Left lung (tissue), 4 donors: ENCODE measurements at regions not wholly inside any gene's neighbourhood (a gene's known extent, or its start where the extent isn't known, plus 50 kb on each side); places are given as distances from the start of the nearest gene placed in this dataset.

ENCODE experiments used
- ATAC-seq: fragments of 200-7000 bp; cut with Tn5 transposase; one replicate; pipeline ENCODE4 v1.9.1; 2020; ENCODE audit warnings: moderate library complexity
- DNase-seq, 4 donors: peaks; one replicate each; pipeline ENCODE4 v3.0.0-alpha.2; 2013 to 2020
- H3K27ac ChIP-seq, 2 donors: fragments of 200-600 bp; sonication (generic) in 1 of 2; one replicate each; pipeline versions ENCODE4 v1.5.0 to v1.8.0; 2020 to 2021
- H3K27me3 ChIP-seq, 2 donors: fragments of 200-600 bp; sonication (generic) in 1 of 2; one replicate each; pipeline versions ENCODE4 v1.5.0 to v1.8.0; 2020 to 2021
- H3K36me3 ChIP-seq, 2 donors: fragments of 200-600 bp; sonication (generic) in 1 of 2; one replicate each; pipeline versions ENCODE4 v1.5.0 to v1.8.0; 2020 to 2021
- H3K4me1 ChIP-seq, 2 donors: fragments of 200-600 bp; one replicate each; pipeline ENCODE4 v1.8.0; 2021
- H3K4me3 ChIP-seq, 2 donors: fragments of 200-600 bp; sonication (generic) in 1 of 2; one replicate each; pipeline versions ENCODE4 v1.5.0 to v1.8.0; 2020 to 2021; ENCODE audit warnings: mild to moderate bottlenecking in 1 of 2
- H3K9me3 ChIP-seq, 2 donors: fragments of 200-600 bp; sonication (generic) in 1 of 2; one replicate each; pipeline versions ENCODE4 v1.5.0 to v1.8.0; 2020 to 2021
- intact Hi-C, 2 donors: fragments of 100-400 bp; cut with DNase I; formaldehyde crosslinking; loops; one replicate each; pipeline versions ENCODE4 v1.11.2 to v1.14.2; 2022
- TF ChIP-seq, protein P1 (sequence below), 2 donors: fragments of 200-600 bp; sonication (generic) in 1 of 2; IDR thresholded peaks; one replicate each; pipeline versions ENCODE4 v1.5.0 to v1.8.0; 2021; ENCODE audit warnings: antibody characterized with exemption in 2 of 2
- donor health status: DM: no; HTN: yes; CAD: no.
- donor health status: DM: no; HTN: no; CAD: no.

DNA sequence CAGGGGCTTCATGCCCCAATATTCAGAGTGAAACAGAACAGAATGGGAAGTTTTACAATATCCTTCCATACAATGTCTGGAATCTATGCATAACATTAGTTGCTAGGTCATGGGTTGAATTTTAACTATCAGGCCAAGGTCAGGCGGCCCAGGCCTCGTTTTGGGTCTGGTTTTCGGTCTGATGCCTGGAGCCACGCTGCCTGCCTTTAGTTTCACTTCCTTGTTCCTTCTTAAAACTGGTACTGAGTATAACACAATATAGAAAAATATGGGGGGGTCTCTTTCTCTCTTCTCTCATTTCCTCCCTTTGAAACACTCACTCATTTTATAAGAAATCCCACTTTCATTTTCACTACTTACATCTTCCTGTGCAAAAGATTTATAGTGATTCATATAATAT lies 1243.8 kb downstream of the CDY2B start:
- Histone ChIP-seq H3K4me1 (no peaks in the 10 kb centered on the region), H3K27ac (no peak overlapping the region), H3K27me3 (no peaks in the 10 kb centered on the region), H3K4me3 (no peak overlapping the region), H3K9me3 (no peaks in the 10 kb centered on the region), H3K36me3 (no peaks in the 10 kb centered on the region)
- TF ChIP-seq, protein P1, sequence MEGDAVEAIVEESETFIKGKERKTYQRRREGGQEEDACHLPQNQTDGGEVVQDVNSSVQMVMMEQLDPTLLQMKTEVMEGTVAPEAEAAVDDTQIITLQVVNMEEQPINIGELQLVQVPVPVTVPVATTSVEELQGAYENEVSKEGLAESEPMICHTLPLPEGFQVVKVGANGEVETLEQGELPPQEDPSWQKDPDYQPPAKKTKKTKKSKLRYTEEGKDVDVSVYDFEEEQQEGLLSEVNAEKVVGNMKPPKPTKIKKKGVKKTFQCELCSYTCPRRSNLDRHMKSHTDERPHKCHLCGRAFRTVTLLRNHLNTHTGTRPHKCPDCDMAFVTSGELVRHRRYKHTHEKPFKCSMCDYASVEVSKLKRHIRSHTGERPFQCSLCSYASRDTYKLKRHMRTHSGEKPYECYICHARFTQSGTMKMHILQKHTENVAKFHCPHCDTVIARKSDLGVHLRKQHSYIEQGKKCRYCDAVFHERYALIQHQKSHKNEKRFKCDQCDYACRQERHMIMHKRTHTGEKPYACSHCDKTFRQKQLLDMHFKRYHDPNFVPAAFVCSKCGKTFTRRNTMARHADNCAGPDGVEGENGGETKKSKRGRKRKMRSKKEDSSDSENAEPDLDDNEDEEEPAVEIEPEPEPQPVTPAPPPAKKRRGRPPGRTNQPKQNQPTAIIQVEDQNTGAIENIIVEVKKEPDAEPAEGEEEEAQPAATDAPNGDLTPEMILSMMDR (IDR thresholded peaks at IDR 0.05): no peak
- intact Hi-C loops: no loop called here
- DNase-seq (no peak), ATAC-seq (no peak)

DNA sequence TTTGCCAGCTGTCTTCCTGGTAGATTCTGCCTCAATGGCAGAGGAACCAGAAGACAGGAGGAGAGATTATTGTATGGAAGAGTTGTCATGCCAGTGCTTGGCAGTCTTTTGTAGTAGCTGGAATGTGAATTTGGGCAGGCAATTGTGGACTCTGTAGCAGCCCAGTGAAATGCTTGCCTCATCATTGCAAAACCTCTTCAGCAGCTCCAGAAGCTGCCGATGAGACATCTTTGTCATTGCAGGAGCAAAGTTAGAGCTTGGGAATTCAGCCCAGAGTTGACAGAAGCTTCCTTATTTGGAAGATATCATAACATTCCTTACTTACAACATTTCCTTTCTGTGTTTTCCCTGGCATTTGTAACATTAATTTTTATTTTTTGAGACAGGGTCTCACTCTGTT lies 1250.9 kb downstream of the CDY2B start:
- Histone ChIP-seq H3K4me1 (no peaks in the 10 kb centered on the region), H3K27ac (no peak overlapping the region), H3K4me3 (no peak overlapping the region), H3K27me3 (no peaks in the 10 kb centered on the region), H3K36me3 (no peaks in the 10 kb centered on the region), H3K9me3 (no peaks in the 10 kb centered on the region)
- intact Hi-C loops: no loop called here
- no peak for DNase-seq
- no peak for ATAC-seq
- TF ChIP-seq, protein P1 (IDR thresholded peaks at IDR 0.05): no peak

DNA sequence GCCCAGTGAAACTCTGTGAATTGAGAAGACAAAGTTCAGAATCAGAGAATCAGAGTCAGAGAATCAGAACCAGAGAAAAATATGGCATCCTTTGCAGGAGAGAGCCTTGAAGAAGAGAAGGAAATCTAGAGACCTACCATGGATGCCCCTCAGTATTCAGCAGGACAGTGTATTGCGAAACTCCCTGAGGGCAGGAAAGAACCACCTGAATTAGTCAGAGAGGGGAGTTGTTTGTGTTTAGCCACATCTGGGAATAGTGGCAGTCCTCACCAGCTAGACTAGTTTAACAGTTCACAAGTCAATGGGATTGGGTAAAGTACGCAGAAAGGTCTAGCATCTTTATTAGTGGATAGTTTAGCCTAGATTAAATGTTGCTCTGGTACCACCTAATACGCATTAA lies 1252.9 kb downstream of the CDY2B start:
- TF ChIP-seq, protein P1 (IDR thresholded peaks at IDR 0.05): no peak

DNA sequence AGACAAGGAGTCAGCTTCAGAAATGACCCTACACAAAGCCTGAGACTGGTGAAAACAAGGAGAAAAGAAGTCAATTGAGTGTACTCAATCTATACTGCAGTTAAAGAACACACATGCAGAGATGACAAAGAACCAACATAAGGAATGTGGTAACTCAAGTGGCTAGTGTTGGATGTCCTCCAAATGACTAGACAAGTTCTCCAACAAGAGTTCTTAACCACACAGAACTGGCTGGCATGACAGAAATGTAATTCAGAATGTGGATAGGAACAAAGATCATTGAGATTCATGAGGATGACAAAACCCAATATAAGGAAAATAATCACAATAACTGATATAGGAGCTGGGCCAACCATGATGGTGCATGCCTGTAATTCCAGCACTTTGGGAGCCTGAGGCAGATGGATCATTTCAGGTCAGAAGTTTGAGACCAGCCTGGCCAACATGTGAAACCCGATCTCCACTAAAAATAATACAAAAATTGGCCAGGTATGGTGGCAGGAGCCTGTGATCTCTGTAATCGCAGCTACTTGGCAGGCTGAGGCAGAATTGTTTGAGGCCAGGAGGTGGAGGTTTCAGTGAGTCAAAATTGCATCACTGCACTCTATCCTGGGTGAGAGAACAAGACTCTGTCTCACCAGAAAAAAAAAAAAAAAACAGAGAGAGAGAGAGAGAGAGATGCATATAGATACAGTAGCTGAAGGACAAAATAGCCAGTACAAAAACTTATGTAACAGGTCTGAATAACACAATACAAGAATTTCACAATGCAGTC lies 1263.6 kb downstream of the CDY2B start:
- no peaks in the 10 kb centered on the region for H3K4me1 ChIP-seq
- no peak overlapping the region for H3K27ac ChIP-seq
- H3K27me3 ChIP-seq: no peaks in the 10 kb centered on the region
- intact Hi-C loops: no loop called here
- DNase-seq: no peak
- TF ChIP-seq, protein P1 (IDR thresholded peaks at IDR 0.05): no peak
- H3K4me3 ChIP-seq: no peak overlapping the region
- ATAC-seq: no peak
- H3K9me3 ChIP-seq: no peaks in the 10 kb centered on the region
- H3K36me3 ChIP-seq: no peaks in the 10 kb centered on the region

More for the DNA sequence above, 1252.9 kb downstream of the CDY2B start:
- intact Hi-C loops: no loop called here
- H3K27ac ChIP-seq: no peak overlapping the region
- H3K4me1 ChIP-seq: no peaks in the 10 kb centered on the region
- H3K36me3 ChIP-seq: no peaks in the 10 kb centered on the region
- ATAC-seq (no peak), DNase-seq (no peak)
- H3K9me3 ChIP-seq: no peaks in the 10 kb centered on the region
- no peak overlapping the region for H3K4me3 ChIP-seq
- H3K27me3 ChIP-seq: no peaks in the 10 kb centered on the region

DNA sequence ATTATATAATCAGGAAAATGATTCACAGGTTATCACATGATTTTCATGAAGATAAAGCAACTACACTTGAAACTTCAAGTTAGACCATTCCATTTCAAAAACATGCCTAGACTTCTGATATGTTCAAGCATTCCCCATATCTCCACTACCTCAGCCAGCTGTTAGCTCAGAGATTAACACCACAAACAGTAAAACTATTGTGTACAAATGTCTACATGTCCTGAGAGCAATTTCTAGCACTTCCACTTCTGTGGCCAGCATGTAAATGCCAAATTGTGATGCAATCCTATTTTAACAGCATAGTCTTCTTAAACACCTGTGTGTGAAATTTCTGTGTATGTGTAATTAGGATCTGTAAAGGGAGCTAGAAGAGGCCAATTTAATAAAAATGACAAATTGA lies 1271.3 kb downstream of the CDY2B start:
- no peak overlapping the region for H3K27ac ChIP-seq
- H3K9me3 ChIP-seq: no peaks in the 10 kb centered on the region
- DNase-seq (peak in 1 of 4 donors; percentile 1), ATAC-seq (no peak)
- no peaks in the 10 kb centered on the region for H3K4me1 ChIP-seq
- TF ChIP-seq, protein P1 (IDR thresholded peaks at IDR 0.05): no peak
- no peaks in the 10 kb centered on the region for H3K36me3 ChIP-seq
- no peaks in the 10 kb centered on the region for H3K27me3 ChIP-seq
- no peak overlapping the region for H3K4me3 ChIP-seq
- intact Hi-C loops: no loop called here
